ENCODE measurements at regions not wholly inside any gene's neighbourhood (a gene's known extent, or its start where the extent isn't known, plus 50 kb on each side); places are given as distances from the start of the nearest gene placed in this dataset.

- TF ChIP-seq EZH2phosphoT487 (IDR thresholded peaks at IDR 0.05; ENCODE audit: borderline replicate concordance, low read length), result no peak
- TF ChIP-seq CTCF (IDR thresholded peaks at IDR 0.05; ENCODE audit: low read depth, low read length, poor library complexity, severe bottlenecking), result no peak
Observed at GRCh38 chr5:67478337-67478736, 281.7 kb upstream of the CD180 start.

Measured in DOHH2 (cell line).